PFSK-1 (cell line): ENCODE measurements at regions not wholly inside any gene's neighbourhood (a gene's known extent, or its start where the extent isn't known, plus 50 kb on each side); places are given as distances from the start of the nearest gene placed in this dataset.

Experiments used
- POLR2AphosphoS5 ChIP-seq: IDR thresholded peaks from 2 replicates; pipeline ENCODE4 v1.6.1; 2012; ENCODE audit warnings: low read depth, mild to moderate bottlenecking, control low read depth, low read length, moderate library complexity
- SIN3A ChIP-seq: IDR thresholded peaks from 2 replicates; pipeline ENCODE4 v1.6.1; 2012; ENCODE audit warnings: mild to moderate bottlenecking, low read length, moderate library complexity, borderline replicate concordance; ENCODE audit not compliant: insufficient read depth
- TAF1 ChIP-seq: IDR thresholded peaks from 2 replicates; pipeline ENCODE4 v1.6.1; 2012; ENCODE audit warnings: low read length, control low read depth, borderline replicate concordance; ENCODE audit not compliant: insufficient read depth
- TF ChIP-seq, protein P1 (sequence below), 2 experiments: IDR thresholded peaks; 2 replicates each; pipeline versions ENCODE4 v1.6.1 to v1.8.0; 2011 to 2012; ENCODE audit warnings: low read depth in 2 of 2, low read length in 2 of 2, control low read depth in 1 of 2, inconsistent platforms in 1 of 2, mild to moderate bottlenecking in 1 of 2, moderate library complexity in 1 of 2; ENCODE audit not compliant: insufficient read depth in 1 of 2

DNA sequence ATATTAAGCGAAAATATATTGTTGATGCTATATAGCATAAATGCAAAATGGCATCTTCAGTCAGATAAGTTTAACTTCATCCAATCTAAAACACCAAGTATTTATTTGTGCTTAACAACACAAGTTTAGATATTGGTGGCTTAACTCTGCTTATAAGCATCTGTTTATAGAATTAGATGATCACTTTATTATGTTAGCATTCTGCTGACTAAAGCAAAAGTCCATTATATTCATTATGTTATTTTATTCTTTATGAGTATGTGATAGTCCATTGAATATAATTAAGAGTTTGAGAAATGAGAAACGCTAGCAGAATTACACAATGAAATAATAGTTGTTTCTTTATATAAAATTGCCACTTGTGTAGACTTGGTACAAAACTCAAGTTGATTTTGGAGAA lies 401.2 kb upstream of the CDH7 start:
- TF ChIP-seq TAF1 = no peak
- TF ChIP-seq POLR2AphosphoS5 = no peak
- TF ChIP-seq, protein P1, sequence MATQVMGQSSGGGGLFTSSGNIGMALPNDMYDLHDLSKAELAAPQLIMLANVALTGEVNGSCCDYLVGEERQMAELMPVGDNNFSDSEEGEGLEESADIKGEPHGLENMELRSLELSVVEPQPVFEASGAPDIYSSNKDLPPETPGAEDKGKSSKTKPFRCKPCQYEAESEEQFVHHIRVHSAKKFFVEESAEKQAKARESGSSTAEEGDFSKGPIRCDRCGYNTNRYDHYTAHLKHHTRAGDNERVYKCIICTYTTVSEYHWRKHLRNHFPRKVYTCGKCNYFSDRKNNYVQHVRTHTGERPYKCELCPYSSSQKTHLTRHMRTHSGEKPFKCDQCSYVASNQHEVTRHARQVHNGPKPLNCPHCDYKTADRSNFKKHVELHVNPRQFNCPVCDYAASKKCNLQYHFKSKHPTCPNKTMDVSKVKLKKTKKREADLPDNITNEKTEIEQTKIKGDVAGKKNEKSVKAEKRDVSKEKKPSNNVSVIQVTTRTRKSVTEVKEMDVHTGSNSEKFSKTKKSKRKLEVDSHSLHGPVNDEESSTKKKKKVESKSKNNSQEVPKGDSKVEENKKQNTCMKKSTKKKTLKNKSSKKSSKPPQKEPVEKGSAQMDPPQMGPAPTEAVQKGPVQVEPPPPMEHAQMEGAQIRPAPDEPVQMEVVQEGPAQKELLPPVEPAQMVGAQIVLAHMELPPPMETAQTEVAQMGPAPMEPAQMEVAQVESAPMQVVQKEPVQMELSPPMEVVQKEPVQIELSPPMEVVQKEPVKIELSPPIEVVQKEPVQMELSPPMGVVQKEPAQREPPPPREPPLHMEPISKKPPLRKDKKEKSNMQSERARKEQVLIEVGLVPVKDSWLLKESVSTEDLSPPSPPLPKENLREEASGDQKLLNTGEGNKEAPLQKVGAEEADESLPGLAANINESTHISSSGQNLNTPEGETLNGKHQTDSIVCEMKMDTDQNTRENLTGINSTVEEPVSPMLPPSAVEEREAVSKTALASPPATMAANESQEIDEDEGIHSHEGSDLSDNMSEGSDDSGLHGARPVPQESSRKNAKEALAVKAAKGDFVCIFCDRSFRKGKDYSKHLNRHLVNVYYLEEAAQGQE (IDR thresholded peaks at IDR 0.05; ENCODE audit: insufficient read depth in 1 of 2, low read depth in 2 of 2, low read length in 2 of 2) = no peak
- no peak for TF ChIP-seq SIN3A
